Uterus (tissue), 2 donors: ENCODE measurements at regions not wholly inside any gene's neighbourhood (a gene's known extent, or its start where the extent isn't known, plus 50 kb on each side); places are given as distances from the start of the nearest gene placed in this dataset.

ENCODE experiments used
- CTCF ChIP-seq, 4 experiments: fragments of 200-600 bp in 2 of 4; fragments of 450-650 bp in 2 of 4; sonication (generic) in 2 of 4; IDR thresholded peaks; one replicate each; pipeline ENCODE4 v1.5.1; 2016 to 2019; ENCODE audit warnings: antibody characterized with exemption in 4 of 4, mild to moderate bottlenecking in 2 of 4, moderate library complexity in 1 of 4
- POLR2A ChIP-seq, 2 donors: fragments of 450-650 bp; IDR thresholded peaks; one replicate each; pipeline ENCODE4 v1.6.1; 2016; ENCODE audit warnings: antibody characterized with exemption in 2 of 2, mild to moderate bottlenecking in 1 of 2, moderate library complexity in 1 of 2

- TF ChIP-seq CTCF (IDR thresholded peaks at IDR 0.05) = no peak
- TF ChIP-seq POLR2A (IDR thresholded peaks at IDR 0.05) = no peak
Measured at GRCh38 chr12:9506746-9507145, 101.0 kb downstream of the KLRB1 start.
